SHP77 treated with DMSO at 0.1 percent for 48 hours (cell line): ENCODE measurements at regions not wholly inside any gene's neighbourhood (a gene's known extent, or its start where the extent isn't known, plus 50 kb on each side); places are given as distances from the start of the nearest gene placed in this dataset.

Source experiments
- DNase-seq: peaks from one replicate; lab custom pipeline; 2025; lab: John Stamatoyannopoulos, UW

DNA sequence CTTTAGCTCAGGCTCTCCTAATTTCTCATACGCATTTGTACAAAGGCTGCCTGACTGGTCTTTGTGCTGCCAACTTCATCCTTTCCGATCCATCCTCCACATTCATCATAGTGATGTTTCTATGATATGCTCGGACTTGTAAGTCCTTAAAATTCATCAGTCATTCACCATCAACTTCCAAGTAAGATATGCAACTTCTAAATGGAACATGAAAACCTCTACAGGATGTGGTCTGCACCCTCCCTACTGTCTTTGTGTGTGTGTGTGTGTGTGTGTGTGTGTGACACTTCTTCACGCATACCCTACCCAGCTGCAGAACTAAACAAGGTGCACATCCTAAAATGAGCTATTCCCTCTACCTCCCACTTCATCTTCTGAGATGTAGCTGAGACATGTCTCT lies 397.9 kb upstream of the NR5A2 start:
- DNase-seq = no peak

DNA sequence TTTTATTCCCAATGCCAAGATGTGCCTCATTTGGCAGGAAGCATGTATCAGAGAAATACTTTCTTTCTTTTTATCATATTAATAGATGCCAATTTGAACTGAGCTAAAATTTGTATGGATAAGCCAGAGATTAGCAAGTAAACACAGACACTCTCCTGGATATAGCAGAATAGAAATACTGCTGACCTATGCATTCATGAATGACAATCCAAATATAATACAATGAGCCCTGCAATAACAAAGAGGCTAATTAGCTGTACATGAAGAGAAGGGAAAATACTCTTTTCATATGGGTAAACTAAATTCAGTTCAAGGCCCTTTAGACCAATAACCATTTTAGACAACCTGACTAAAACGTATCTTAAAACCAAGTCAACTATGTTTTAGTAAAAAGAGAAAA lies 388.1 kb upstream of the NR5A2 start:
- no peak for DNase-seq

DNA sequence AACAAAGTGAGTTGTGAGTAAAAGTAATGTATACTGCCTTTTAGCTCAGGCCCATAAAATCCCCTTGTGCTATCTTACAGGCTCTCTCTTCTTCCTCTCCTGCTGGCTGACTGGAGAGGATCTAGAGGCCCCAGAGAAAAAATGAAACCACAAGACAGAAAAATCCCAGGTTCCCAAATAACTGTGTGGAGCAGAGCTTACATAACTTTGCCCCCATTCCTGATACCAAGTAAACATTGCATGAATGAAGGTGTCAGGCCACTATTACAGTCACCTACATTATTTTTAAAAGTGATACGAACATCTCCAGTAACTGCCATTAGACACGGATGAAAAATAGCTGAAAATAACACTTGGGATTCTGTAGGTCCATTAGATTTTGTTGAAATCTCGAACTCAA lies 386.0 kb upstream of the NR5A2 start:
- DNase-seq = no peak

DNA sequence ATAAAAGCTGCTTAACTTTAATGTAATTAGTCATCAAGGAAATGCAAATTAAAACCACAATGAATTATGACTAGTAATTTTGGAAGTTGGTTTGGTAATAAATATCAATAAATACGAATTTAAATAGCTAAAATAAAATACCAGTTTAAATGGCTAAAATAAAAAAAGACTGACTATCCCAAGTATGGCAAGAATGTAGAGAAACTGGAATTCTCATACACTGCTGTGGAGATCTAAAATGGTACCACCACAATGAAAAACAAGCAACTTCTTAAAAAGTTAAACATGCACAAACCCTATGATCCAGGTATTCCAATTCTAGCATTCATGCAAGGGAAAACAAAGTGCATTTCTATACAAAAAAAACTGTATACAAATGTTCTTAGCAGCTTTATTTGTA lies 382.6 kb upstream of the NR5A2 start:
- DNase-seq = no peak

DNA sequence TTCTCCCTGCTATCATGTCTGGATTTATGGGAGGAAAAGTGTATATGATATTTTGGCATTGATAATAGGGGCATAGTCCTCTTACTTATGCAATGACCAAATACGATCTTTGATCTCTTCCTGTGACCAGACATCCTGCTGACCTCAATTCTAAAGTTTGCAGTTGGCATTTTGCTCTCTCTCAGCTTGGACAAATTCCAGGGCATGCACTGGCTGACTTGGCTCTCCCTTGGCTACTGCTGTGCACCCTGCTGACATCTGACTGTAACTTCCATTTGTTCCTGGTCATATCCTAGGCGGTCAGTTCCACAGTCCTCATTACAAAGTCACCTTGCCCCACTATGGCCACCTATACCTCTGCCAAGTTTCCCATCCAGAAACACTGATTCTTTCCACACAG lies 380.7 kb upstream of the NR5A2 start:
- DNase-seq = no peak

DNA sequence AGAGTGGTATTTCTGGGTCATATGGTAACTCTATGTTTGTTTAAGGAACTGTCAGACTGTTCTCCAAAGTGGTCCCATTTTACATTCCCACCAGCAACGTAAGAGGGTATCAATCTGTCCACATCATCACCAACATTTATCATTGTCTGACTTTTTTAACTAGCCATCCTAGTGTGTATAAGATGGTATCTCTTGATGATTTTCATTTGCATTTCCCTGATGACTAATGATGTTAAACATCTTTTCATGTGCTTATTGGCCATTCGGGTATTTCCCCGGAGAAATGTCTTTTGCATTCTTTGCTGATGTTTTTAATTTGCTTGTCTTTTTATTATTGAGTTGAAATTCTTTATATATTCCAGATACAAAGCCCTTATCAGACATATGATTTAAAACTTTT lies 370.1 kb upstream of the NR5A2 start:
- no peak for DNase-seq

DNA sequence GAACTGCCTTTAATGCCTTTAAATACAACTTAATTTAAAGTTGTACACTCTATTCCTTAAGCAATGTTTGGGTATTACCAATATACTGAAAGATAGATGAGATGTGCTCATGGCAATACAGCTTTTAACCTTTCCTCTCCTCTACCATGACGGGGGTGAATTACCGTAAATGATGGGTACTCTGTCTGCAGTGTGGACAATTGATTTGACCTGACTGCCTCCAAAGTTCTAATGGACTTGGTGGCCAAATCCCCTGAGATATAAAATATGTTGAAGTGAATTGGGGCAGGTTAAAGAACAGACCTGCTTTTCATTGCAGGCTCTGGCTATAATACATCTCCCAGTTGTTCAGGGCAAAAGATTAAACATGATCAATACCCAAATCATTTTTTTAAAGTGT lies 367.4 kb upstream of the NR5A2 start:
- DNase-seq = no peak

DNA sequence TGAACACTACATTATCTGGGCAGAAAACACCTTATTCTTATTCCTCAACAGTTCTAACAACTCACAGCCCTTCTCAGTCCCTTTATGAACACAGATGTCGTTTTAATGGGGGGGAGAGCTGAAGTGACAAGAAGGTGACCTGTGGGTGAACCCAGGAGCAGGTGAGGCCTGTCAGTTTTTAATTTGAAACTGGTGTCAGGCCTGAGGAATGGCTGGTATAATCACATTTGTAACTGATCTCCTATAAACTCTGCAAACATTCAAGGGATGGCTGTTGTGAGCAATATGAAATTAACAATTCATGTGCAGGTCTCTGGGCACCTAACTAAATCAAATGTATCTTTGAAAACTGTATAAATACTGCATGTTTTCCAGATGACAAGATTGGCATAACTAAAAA lies 362.1 kb upstream of the NR5A2 start:
- no peak for DNase-seq

DNA sequence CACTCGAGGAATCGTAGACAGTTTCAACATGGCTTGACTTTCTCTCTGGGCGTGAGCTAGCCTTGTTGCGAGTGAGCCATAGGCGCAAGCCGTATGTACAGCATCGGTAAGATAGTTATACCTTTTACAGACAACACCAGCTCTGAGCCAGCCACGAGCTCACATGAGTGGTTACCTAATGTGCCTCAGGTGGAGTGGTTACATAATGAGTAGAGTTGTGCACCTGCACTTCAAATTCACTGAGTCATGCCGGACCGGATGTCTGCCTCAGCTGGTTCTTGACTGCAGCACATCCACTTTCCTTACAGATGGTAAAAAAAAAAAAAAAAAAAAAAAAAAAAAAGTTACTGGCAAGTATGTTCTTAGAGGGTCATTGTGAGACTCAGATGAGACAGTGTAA lies 360.4 kb upstream of the NR5A2 start:
- no peak for DNase-seq

DNA sequence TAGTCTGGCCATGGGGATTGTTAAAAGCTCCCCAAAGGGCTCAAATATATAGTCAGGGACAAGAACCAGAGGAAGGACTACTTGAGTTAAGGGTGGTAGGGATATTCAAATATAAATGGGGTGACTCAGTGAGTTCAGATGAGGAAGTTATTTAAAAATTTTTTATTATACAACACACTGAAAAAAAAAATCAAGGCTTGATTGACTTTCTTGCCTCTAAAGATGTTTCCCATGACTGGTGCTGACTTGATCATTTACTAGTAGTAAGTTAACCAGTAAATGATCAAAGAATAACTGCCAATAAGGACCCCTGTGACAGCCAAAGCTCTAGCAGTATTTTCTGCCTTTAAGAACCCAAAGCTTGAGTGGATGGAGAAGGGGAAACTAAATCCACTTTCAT lies 357.6 kb upstream of the NR5A2 start:
- no peak for DNase-seq

DNA sequence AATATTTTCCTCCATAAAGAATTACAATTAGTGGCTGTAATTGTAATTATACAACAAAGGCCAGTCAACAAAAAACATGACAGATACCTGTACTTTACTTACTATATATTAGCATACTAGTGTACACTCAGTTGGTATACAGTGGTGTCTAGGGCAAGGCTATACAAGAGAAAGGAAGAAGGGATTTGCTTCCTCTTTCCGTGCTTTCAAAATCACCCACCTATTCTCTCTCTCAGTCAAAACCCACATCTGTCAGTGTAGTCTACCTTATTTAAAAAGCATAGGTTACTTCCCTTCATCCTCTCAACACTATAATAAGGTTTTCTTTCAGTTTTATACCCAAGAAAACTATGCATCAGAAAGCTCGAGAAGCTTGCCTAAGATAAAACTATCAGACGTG lies 355.8 kb upstream of the NR5A2 start:
- DNase-seq = no peak

DNA sequence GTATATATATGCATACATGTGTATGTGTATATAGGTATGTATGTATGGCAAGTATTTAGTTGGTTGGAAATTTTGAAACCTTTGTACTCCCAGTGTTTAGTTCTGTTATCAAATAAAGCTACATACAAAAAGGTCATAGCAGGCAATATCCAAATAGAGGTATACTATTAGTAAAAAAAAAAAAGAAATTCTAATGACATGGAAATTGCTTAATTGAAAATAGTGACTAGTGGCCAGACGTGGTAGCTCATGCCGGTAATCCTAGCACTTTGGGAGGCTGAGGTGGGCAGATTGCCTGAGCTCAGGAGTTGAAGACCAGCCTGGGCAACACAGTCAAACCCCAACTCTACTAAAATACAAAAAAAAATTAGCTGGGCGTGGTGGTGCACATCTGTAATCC lies 351.6 kb upstream of the NR5A2 start:
- DNase-seq = no peak

DNA sequence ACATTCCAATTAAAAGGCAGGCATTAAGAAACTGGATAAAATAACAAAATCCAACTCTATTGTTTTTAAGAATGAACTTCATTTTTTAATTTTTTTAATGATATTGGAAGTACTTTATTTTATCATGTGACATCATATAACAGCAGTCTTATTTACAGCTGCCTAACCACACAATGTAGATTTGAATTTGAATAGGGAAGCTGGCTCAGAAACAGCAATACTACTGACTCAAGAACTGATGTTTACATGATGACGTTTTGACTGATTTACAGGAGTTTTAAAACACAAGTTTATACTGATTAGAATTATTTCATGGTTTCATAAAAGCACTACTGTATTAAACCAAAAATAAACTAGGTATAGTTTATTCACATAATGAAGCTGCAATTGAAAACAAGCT lies 348.7 kb upstream of the NR5A2 start:
- no peak for DNase-seq

DNA sequence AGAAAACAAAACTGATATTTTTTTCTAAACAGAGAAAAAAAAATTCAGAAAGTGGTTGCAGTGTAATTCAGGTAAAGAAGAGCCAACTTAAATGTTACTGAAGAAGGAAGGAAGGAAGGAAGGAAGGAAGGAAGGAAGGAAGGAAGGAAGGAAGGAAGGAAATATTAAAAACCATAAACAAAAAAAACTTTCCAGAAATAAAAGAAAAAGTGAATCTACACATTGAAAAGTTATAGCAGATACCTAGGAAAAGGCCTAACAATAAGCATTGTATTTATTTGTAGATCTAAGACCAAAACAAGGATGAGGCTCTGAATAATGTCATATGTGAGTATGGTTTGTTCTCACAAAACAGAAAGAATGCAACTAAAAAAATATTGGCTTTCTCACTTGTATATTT lies 345.4 kb upstream of the NR5A2 start:
- DNase-seq = no peak

DNA sequence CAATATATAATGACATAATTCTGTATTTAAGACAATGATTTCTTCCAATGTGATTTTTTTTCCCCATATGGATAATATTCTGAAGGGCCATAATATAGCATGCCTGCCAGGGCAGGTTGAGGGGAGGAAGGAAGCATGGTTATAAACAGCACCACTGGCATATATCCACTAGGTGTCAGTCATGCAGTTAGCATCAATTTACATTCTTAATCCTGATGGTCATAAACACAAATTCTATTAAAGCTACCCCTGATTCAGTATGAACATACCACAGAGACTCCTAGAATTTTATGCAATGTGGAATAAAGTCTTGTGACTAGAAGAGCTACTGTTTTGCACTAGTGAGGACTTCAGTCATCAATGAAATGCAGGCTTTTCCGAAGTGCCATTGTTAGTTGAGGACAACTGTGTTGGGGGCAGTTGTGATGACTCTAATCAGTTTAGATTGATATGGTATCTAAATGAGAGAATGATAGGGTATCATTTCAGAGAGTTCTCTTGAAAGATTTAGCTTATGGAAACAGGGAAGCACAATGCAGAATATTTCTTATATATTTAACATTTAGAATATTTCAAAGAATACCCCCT lies 342.7 kb upstream of the NR5A2 start:
- DNase-seq = peak; percentile 34

DNA sequence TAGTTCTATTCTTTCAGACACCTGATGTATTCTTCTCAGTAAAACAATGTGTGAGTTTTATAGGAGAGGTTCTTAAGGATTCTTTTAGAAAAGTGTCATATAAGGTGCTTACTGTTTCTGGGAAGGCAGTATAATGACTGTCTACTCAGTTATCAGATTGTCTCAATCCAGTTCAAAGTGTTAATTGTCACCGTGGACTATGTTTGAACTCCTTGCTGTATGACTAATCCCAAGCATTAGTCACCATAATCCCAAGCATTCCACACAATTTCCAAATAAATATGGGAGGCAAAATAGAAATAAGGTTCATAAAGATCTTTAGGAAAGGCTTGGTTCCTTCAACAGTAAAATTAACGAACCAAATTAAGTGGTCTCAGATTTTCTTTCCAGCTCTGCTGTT lies 342.1 kb upstream of the NR5A2 start:
- no peak for DNase-seq

DNA sequence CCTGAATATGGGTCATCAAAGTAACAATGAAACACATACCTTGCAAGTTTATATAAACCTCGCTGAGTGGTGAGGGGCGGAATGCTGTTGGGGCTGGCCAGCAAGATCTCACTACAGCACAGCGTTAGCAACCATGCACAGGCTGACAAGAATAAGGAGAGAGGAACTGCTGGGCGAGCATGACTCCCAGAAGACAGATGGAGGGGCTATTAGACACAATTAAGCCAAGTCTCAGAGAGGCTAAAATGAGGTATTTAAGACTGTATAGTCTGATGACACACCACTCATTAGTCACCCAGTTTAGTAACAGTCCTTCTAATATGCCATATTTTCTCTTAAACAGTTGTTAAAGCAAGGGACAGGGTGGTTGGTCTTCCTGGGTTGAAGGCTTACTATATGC lies 340.2 kb upstream of the NR5A2 start:
- no peak for DNase-seq

DNA sequence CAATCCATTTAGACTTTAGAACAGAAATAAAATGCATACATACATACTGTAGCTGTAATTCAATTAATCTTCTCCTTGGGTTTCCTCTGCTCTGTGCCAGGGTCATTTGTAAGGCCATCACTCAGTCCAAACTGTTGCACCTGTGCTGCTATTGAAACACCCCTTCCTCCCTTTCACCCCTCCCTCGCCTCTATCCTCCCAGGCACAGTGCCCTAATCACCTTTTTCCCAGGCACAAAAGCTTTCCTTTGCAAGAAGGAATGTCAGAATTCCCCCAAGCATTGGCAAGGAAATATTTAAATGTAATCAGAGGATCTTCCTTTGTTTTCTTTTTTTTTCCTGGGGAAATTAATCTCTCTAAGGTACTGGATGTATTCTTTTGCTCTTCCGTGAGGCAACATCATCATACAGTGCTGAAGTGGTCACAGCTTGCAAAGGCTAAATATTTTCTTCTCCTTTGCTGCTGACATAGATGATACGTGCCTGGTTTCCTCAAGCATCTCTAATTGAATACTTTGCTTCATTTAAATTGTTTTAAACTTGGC lies 339.3 kb upstream of the NR5A2 start:
- DNase-seq = no peak

DNA sequence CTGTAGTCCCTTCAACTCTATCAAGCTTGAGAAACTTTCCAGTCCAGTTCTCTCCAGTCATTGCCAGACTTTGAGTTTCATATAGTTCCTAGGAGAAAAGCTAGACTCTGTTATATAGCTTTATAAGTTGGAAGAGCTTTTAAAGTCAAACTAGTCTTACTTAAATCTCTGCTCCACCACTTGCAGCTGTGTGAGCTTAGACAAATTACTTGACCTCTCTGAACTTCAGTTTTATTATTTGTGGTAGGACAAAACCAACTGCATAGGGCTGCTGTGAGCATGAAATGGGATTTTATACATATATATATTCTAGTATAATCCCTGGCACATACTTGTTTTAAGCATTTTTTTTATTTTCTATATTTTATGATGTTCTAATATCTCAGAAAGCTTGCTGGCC lies 338.7 kb upstream of the NR5A2 start:
- no peak for DNase-seq

DNA sequence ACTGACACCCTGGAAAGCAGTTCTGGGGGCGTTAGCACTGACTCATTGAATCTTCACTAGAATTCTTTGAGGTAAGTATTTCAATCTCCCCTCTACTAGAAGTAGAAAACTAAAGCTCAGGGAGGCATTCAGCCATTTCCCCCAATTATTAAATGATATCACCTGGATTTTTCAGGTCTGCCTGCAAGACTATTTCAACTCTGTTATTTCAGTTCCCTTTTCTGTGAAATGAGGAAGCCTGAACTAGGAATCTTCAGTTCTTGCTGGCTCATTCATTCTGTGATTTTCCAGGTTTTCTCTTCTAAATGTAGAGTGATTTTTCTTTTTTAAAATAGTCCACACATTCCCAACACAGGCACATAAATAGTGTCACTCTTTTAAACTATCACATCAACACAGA lies 337.0 kb upstream of the NR5A2 start:
- DNase-seq = no peak

DNA sequence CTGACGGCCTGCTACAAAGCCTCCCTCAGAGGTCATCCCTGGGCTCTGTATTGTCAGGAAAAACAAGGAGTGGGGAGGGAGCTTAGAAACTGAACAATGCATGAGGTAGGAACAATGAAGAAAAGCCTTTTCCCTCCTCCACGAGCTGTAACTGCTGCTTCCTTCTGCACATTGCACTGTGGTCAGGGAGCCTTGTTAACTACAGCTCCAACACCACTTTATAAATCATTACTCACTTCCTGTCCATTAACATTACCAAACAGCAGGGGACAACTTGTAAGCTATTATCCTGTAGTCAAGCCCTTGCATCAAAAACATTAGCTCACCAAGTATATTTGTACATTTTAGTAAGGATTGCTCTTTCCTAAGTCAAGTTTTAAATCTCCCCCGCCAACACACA lies 336.0 kb upstream of the NR5A2 start:
- DNase-seq = no peak

DNA sequence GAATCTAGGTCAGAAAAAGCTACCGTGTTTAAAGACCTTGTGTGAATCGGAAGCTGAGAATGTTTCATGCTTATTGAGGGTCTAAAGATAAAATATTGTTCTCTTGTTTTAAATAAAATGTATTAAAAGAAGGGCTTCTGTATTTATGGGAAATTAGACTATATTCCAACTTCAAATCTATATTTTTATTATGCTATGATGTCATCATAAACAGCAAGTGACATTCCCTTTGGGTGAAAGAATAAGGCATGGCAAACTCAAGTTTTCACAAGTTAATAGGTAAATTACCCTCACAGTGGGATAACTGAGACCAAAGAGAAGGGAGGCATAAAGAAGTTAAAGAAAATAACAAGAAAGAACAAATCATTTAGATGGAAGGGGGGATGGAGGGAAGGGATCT lies 333.8 kb upstream of the NR5A2 start:
- DNase-seq = no peak

DNA sequence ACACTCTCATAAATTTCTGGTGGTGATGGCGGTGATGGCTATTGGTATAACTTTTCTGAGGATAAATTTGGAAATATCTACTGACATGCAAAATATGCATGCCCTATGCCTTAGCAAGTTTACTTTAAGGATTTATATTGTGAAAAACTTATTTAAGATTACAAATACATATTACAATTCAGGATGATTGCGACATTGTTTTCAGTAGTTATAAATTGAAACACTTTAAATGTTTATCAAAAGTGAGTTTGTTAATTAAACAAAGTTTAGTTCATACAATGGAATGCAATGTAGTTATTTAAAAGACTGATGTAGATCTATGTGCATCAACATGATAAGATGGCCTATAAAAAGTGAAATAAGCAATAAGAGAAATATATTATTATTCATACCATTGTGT lies 331.3 kb upstream of the NR5A2 start:
- DNase-seq = no peak

DNA sequence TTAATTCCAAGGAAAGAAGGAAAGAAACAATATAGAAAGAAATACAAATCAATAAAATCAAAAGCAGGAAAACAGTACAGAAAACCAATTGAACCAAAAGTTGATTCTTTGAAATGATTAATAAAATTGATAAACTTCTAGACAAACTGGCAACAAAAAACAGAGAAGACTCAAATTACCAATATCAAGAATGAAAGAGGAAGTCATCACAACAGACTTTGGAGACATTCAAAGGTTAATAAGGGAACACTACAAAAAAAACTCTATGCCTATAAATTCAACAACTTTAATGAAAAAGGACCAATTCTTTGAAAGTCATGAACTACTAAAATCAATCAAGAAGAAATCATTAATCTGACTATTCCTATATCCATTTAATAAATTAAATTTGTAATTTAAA lies 329.3 kb upstream of the NR5A2 start:
- DNase-seq = no peak

DNA sequence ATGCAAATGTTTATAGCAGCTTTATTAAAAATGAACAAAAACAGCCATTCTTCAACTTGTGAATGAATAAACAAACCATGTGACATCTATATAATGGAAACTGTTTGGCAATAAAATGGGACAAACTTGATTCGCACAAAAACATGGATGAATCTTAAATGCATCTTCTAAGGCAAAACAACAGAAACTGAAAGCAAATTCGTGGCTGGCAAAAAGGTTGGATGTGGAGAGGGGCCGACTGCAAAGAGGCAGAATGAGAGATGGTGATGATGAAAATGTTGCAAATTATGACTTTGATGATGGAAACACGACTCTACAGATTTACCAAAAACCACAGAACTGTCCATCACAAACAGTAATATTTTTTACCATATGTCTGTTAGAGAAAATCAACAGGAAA lies 327.0 kb upstream of the NR5A2 start:
- DNase-seq = no peak
